ENCODE measurements at regions not wholly inside any gene's neighbourhood (a gene's known extent, or its start where the extent isn't known, plus 50 kb on each side); places are given as distances from the start of the nearest gene placed in this dataset.
A peak's percentile ranks its signal among the peaks of the same experiment; 100 is the strongest.
"Not testable (repeated sequence)": the region's sequence is repeated elsewhere in the genome, so short reads cannot be mapped to it uniquely, and the experiment has no call there.

GRCh38 chr16:76801357-76801756 lies 389.6 kb upstream of the MON1B start:
- no peak for DNase-seq (ENCODE audit: low read depth)

GRCh38 chr16:76816475-76816874 lies 374.5 kb upstream of the MON1B start:
- DNase-seq (ENCODE audit: low read depth), result no peak

DNA sequence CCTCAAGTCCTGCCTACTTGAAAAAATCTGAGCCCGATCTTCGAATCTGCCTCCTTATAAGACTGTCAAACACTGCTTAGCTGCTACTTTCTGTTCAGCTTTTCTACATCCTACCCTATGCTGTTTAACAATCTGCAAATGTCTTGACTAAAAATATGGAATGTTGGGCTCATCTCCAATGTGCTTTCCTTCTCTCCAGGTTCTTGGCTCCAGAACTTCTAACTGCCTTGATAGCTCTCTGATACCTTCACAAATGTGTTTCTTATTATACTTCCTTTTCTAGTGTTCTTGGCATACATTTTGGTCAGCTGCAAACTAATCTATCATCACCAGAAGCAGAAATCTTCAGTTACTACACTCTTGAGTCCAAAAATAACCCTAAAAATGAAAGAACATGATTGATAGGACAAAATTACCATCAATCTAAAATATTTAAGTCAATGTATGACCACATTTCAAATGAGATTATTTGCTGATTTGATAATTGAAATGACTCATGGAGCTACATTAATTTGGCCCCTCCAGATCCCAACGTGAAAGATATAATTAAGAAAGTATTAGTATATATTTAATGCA lies 372.3 kb upstream of the MON1B start:
- no peak for DNase-seq (ENCODE audit: low read depth)

- DNase-seq (ENCODE audit: low read depth), result no peak
Measured at GRCh38 chr16:76819226-76819916, 371.6 kb upstream of the MON1B start.

GRCh38 chr16:76824221-76824620 lies 366.8 kb upstream of the MON1B start:
- no peak for DNase-seq (ENCODE audit: low read depth)

DNA sequence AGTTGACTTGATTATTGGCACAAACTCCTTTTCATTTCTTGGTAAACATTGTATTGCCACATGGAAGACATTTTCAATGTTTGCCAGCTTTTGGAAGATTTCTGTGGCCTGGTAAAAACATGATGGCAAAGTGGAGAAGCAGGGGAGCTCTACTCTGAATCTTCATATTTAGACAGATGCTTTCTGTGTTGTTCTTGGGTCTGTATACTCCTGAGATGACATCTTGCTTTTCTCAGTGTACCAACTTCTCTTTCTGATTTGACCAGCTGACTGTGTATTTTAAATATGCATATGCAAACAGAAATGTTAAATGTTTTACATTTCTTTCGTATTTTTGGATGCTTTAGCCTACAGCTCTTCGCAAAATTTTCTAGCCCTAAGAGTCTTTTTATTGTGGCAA lies 366.2 kb upstream of the MON1B start:
- DNase-seq (ENCODE audit: low read depth), result no peak

DNA sequence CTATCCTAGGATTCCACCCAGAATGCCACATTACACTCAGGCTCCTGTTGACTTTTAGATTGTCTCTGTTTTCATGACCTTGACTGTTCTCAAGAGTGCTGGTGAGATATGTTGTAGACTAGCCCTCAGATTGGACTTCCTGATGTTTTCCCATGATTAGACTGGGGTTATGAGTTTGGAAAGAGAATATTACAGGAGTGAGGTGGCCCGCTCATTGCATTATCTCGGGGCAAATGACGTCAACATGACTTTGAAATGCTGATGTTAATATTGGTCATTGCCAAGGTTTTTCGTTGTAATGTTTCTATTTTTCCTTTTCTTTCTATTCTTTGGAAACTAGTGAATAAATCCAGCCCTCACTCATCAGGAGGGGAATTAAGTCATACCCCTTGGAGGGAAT lies 355.7 kb upstream of the MON1B start:
- DNase-seq (ENCODE audit: low read depth), result no peak

- no peak for DNase-seq (ENCODE audit: low read depth)
Measured at GRCh38 chr16:76835779-76836300, 355.1 kb upstream of the MON1B start.

DNA sequence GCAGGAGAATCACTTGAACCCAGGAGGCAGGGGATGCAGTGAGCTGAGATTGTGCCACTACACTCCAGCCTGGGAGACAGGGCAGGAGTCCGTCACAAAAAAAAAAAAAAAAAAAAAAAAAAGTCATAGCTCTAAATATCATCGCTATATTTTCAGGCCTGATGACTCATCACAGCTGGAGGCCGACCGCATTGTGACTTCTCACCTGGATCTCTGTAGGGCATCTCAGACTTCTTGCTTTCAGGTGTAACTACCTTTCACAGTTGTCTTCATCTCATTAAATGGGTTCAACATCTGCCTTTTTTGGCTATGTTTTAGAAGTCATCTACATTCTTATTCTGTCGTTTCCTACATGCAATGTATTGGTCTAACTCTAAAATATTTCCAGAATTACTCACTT lies 353.1 kb upstream of the MON1B start:
- DNase-seq (ENCODE audit: low read depth), result no peak

DNA sequence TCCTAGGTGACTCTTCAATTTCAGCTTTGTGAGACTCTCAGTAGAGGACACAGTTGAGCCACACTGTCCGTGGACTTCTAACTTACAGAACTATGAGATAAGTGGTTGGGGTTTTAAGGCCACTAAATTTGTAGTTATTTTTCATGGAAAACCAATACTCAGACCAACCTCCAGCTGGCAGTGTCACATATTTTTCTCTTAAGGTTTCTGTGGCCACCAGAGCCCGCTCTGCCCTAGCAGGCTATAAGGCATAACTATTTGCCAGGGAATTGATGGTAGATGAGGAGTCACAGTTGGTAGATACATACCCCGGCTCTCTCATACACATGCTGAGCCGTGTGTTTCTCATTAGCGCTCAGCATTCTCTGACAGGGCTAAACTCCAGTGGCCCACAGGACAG lies 336.8 kb upstream of the MON1B start:
- peak; percentile 1 for DNase-seq (ENCODE audit: low read depth)

DNA sequence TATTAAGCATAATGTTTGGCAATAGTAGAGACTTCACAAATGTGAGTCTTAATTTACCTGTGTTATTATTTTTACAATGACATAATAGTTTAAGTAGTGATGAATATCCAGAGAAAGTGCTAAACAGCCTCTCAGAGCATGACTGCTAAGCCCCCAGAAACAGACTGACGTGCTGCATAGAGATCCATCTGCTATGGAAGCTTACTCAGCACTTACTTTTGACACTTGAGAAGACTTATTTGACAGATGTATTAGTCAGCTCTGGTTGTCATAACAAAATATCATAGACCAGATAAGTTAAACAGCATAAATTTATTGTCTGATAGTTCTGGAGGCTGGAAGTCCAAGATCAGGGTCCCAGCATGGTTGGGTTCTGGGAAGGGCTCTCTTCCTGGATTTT lies 334.9 kb upstream of the MON1B start:
- DNase-seq (ENCODE audit: low read depth), result no peak

DNA sequence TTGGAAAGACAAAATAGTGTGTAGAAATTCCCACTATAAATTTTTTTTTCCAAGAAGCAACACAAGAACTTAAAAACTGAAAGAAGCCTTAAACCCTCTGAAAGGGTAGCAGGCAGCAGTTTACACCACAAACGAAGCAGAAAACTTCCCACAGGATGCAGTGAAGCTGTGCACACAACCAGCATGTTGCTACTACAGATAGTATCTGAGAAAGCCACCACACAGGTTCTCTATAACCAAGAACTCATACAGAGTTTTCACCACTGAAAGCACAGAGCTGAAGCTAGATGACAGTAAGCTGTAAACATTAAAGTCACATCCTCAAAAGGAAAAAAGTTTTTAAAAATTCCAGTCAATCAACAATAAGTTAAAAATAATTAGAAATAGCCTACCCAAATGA lies 333.6 kb upstream of the MON1B start:
- DNase-seq (ENCODE audit: low read depth), result no peak

GRCh38 chr16:76862901-76863300 lies 328.1 kb upstream of the MON1B start:
- no peak for DNase-seq (ENCODE audit: low read depth)

DNA sequence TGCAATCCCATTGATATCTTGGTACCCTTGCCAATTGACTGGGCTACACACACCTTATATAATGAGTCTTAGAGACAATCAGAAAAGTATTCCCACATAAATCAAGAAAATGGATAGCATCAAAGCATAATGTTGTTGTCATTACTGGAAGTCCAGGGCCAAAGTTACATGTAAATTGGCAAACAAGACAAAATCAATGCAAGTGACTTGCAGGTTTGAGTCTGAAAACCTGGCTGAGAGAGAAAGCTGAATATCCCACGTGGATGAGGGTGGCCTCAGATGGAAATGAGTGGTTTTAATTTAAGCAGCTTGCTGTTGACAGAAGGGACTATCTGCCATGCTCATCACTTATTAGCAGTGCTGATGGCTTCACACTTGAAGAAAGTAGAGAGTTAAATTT lies 324.0 kb upstream of the MON1B start:
- DNase-seq (ENCODE audit: low read depth), result no peak

DNA sequence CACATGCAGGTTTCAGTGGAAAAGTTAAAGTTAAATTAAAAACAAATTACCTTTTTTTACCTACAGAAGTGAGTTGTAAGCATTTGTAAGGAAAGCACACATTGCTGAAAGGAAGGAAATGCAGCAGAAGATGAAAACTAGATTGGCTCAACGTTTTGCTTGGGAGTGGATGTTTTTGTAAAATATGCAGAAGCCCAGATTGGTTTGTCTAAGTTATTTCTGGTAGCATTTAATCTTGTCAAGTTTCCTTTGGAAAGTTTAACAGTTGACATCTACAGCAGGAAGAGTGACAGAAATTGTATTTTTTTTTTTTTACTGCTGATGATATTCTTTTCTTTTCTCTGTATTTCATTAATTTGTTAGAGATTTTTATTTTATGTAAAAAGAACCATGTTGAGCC lies 315.1 kb upstream of the MON1B start:
- DNase-seq (ENCODE audit: low read depth), result no peak

DNA sequence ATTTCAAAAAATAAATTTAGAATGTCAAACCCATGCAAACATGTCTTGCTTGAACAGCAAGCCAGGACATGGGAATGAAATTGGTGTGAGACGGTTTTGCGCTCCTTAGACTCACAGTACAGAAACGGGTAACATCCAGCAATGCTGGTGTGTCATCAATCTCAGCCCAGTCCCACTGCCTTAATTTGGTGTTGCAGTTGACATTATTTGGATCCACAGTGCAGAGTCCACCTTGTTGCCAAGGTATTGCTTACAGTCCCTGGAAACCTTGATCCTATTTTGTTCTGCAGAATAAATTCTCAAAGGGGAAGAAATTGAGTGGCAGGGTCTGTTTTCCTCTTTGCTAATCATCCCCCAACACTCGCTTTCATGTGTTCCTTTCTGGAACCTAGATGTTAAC lies 311.6 kb upstream of the MON1B start:
- no peak for DNase-seq (ENCODE audit: low read depth)

DNA sequence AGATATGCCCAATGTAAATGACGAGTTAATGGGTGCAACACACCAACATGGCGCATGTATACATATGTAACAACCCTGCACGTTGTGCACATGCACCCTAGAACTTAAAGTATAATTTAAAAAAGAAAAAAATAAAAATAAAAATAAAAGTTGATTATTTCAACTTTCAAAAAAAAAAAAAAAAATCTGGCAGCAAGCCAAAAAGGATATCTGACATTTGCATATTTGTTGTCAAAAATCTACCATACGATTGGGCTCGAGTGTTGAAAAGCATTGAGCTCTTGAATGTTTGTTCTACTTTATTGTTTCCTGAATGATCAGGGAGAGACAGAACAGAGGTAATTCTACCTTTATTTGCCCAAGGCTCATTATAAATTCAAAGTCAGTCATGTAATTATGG lies 310.5 kb upstream of the MON1B start:
- DNase-seq (ENCODE audit: low read depth), result not testable (repeated sequence)

GRCh38 chr16:76882105-76882504 lies 308.9 kb upstream of the MON1B start:
- DNase-seq (ENCODE audit: low read depth), result no peak

DNA sequence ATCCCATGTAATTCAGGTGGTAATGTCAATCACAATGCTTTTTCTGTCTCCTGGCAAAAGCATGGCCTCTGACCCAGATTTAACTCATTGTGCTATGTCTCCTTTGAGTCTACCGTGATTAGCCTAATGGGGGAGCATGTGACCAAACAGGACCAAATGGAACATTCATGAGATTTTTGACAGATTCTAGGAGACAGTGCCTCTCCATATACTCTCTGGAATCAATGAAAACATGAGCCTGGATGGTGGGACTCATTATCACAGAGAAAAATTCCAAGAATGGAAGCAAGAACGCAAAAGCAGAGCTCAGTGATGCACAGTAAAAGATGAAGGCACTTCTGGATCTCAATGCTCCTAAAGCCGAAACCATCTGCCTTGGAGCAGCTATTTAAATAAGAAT lies 307.9 kb upstream of the MON1B start:
- no peak for DNase-seq (ENCODE audit: low read depth)

- DNase-seq (ENCODE audit: low read depth), result no peak
Measured at GRCh38 chr16:76885776-76886537, 305.0 kb upstream of the MON1B start.

GRCh38 chr16:76897816-76898215 lies 293.2 kb upstream of the MON1B start:
- no peak for DNase-seq (ENCODE audit: low read depth)

GRCh38 chr16:76899767-76900166 lies 291.2 kb upstream of the MON1B start:
- DNase-seq (ENCODE audit: low read depth), result no peak
